Stomach smooth muscle (tissue), 2 donors: ENCODE measurements at regions not wholly inside any gene's neighbourhood (a gene's known extent, or its start where the extent isn't known, plus 50 kb on each side); places are given as distances from the start of the nearest gene placed in this dataset.
"Not testable (repeated sequence)": the region's sequence is repeated elsewhere in the genome, so short reads cannot be mapped to it uniquely, and the experiment has no call there.

ENCODE experiments used
- H3K27ac ChIP-seq: one replicate; pipeline ENCODE4 v1.7.0; 2013; ENCODE audit warnings: mild to moderate bottlenecking, low read length, inconsistent platforms
- H3K27me3 ChIP-seq, 2 donors: one replicate each; pipeline ENCODE4 v1.7.0; 2013; ENCODE audit warnings: low read length in 2 of 2; ENCODE audit not compliant: insufficient read depth in 2 of 2, control insufficient read depth in 1 of 2
- H3K36me3 ChIP-seq, 2 donors: one replicate each; pipeline ENCODE4 v1.7.0; 2013; ENCODE audit warnings: low read length in 2 of 2; ENCODE audit not compliant: control insufficient read depth in 2 of 2, insufficient read depth in 2 of 2
- H3K4me1 ChIP-seq: one replicate; pipeline ENCODE4 v1.7.0; 2013; ENCODE audit warnings: low read length; ENCODE audit not compliant: control insufficient read depth, insufficient read depth
- H3K4me3 ChIP-seq, 2 donors: one replicate each; pipeline ENCODE4 v1.7.0; 2013; ENCODE audit warnings: low read length in 2 of 2
- H3K9ac ChIP-seq, 2 donors: one replicate each; pipeline ENCODE4 v1.7.0; 2013; ENCODE audit warnings: low read length in 2 of 2, mild to moderate bottlenecking in 1 of 2
- H3K9me3 ChIP-seq, 2 donors: one replicate each; pipeline ENCODE4 v1.7.0; 2013; ENCODE audit warnings: low read length in 2 of 2; ENCODE audit not compliant: control insufficient read depth in 2 of 2
- donor health status: healthy.
- donor health status: Pancreatic carcinoma.

DNA sequence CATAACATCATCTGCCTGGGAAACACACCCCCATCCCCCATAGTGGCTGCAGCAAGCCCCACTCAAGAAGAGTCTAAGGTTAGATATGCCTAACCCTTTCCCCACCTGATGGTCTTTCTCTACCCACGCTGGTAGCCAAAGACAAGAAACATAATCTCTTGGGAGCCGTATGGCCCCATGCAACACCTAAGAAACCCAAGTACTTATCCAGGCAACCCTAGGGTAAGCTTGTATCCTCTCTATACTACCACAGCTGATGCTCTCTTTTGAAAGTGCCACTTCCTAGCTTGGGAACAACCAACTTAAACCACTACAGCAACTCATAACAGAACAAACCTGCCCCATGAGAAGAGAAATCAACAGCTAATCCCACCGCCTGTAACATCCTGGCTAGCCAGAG, 161.1 kb downstream of the MSN start:
- Histone ChIP-seq H3K4me1 (no peaks in the 10 kb centered on the region), H3K27ac (no peak overlapping the region), H3K9ac (no peak overlapping the region), H3K36me3 (no peaks in the 10 kb centered on the region), H3K4me3 (no peak overlapping the region), H3K27me3 (peaks cover 0 to 6% of the 10 kb centered on the region in 2 donors), H3K9me3 (peaks cover 0 to 5% of the 10 kb centered on the region in 2 donors)

DNA sequence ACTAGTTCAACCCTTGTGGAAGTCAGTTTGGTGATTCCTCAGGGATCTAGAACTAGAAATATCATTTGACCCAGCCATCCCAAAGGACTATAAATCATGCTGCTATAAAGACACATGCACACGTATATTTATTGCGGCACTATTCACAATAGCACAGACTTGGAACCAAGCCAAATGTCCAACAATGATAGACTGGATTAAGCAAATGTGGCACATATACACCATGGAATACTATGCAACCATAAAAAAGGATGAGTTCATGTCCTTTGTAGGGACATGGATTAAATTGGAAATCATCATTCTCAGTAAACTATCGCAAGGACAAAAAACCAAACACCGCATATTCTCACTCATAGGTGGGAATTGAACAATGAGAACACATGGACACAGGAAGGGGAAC, 157.8 kb downstream of the MSN start:
- H3K4me1 ChIP-seq, H3K9me3 ChIP-seq, H3K27me3 ChIP-seq, H3K36me3 ChIP-seq, H3K9ac ChIP-seq, H3K4me3 ChIP-seq, H3K27ac ChIP-seq: not testable (repeated sequence)

DNA sequence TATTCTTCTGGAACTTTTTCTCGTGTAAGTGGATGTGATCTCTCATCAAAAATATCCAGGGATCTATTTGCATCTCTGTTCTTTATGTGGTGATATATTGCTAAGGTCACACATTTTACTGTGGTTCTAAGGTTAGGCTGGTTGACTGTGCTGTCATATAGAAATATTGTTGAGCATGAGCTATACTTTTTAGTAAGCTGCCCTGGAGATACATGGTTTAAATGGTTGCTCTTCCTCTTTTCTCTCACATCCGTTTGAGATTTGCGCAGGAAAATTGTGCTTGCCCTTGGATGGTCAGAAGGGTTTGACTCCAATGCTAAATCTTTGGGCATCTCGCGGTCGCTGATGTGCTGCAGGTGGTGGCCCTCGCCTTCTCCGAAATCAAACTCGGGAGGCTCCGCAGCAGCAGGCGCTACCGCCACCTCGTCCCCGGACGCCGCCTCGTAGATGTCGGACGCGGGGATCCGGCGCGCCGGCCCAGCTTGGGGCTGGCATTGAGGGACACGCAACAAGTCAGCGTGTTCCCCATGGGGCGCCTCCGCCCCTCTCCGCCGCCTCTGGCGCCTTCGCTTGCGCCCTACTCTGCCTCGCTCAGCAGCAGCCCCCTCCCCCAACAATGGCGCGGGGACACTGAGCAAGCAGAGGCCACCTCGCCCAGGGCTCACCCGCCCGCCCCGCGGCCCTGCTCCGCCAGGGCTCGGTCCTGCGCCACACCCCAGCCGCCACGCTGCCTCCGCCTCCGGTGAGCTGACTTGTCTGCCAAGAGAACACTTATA, 154.5 kb downstream of the MSN start:
- Histone ChIP-seq H3K27ac (no peak overlapping the region), H3K9me3 (peaks cover 0 to 5% of the 10 kb centered on the region in 2 donors), H3K4me3 (peak overlapping the region; percentile 58 to 62), H3K9ac (no peak overlapping the region), H3K36me3 (no peaks in the 10 kb centered on the region), H3K4me1 (no peaks in the 10 kb centered on the region), H3K27me3 (no peaks in the 10 kb centered on the region)

DNA sequence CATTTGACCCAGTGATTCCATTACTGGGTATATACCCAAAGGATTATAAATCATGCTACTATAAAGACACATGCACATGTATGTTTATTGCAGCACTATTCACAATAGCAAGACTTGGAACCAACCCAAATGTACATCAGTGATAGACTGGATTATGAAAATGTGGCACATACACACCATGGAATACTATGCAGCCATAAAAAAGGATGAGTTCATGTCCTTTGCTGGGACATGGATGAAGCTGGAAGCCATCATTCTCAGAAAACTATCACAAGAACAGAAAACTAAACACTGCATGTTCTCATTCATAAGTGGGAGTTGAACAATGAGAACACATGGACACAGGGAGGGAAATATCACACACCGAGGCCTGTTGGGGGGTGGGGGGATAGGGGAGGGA, 152.5 kb downstream of the MSN start:
- H3K36me3 ChIP-seq, H3K27me3 ChIP-seq: not testable (repeated sequence)

DNA sequence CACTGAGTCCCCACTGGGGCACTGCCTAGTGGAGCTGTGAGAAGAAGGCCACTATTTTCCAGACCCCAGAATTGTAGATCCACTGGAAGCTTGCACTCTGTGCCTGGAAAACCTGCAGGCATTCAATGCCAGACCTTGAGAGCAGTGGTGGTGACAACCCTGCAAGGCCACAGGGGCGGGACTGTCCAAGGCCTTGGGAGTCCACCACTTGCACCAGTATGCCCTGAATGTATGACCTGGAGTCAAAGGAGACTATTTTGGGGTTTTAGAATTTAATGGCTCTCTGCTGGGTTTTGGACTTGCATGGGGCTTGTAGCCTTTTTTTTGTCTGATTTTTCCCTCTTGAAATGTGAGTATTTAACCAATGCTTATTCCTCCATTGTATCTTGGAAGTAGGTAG, 145.8 kb downstream of the MSN start:
- Histone ChIP-seq H3K36me3 (no peaks in the 10 kb centered on the region), H3K4me1 (no peaks in the 10 kb centered on the region), H3K9me3 (no peaks in the 10 kb centered on the region), H3K9ac (no peak overlapping the region), H3K27me3 (peaks cover 0 to 6% of the 10 kb centered on the region in 2 donors), H3K4me3 (no peak overlapping the region), H3K27ac (no peak overlapping the region)

More for the DNA sequence above, 152.5 kb downstream of the MSN start:
- not testable (repeated sequence) for H3K4me3 ChIP-seq, H3K4me1 ChIP-seq, H3K9me3 ChIP-seq, H3K9ac ChIP-seq, H3K27ac ChIP-seq

DNA sequence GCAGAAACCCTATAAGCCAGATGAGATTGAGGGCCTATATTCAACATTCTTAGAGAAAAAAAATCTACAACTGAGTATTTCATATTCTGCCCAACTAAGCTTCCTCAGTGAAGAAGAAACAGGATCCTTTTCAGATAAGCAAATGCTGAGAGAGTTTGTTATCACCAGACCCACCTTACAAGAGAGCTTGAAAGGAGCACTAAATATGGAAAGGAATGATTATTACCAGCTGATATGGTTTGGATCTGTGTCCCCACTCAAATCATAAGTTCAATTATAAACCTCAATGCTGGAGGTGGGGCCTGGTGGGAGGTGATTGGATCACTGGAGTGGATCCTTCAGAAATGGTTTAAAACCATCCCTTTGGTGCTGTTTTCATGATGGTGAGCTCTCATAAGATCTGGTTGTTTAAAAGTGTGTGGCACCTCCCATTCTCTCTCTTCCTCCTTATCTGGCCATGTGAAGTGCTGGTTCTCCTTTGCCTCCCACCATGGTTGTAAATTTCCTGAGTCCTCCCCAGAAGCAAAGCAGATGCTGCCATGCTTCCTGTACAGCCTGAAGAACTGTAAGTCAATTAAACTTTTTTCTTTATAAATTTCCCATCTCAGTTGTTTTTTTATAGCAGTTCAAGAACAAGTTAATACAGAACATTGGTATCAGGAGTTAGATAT, 144.2 kb downstream of the MSN start:
- Histone ChIP-seq H3K4me1 (no peaks in the 10 kb centered on the region), H3K27ac (no peak overlapping the region), H3K9me3 (no peaks in the 10 kb centered on the region), H3K4me3 (no peak overlapping the region), H3K27me3 (peaks cover 0 to 6% of the 10 kb centered on the region in 2 donors), H3K9ac (no peak overlapping the region), H3K36me3 (no peaks in the 10 kb centered on the region)
